ENCODE measurements at regions not wholly inside any gene's neighbourhood (a gene's known extent, or its start where the extent isn't known, plus 50 kb on each side); places are given as distances from the start of the nearest gene placed in this dataset.
A peak's percentile ranks its signal among the peaks of the same experiment; 100 is the strongest.
"Not testable (repeated sequence)": the region's sequence is repeated elsewhere in the genome, so short reads cannot be mapped to it uniquely, and the experiment has no call there.

DNA sequence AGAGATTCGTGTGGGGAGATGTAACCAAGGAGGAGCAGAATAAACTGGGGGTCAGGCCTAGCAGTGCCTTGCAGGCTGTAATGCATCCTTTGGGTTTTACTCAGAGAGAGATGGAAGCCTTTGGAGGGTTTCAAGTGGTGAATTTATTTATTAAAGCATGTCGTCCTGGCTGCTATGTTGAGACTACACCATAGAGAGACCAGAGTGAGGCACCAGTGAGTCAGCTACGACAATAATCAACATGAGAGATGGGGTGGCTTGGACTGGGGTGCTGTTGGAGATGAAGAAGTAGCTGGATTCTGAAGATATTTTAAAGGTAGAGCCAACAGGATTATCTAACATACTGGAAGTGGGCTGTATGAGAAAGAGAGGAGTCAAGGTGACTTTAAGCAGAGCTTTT, 335.3 kb upstream of the ARHGEF26 start:
- POLR2A ChIA-PET = no interaction called here
- intact Hi-C loops (cut with micrococcal nuclease; ENCODE audit: unreplicated experiment) = loop anchor here (2.0 kb wide), 1 partner anchor 141 kb away; no protein-coding TSS in a partner anchor
- BruUV-seq (replicated peaks) = no TSS peak
- CTCF ChIA-PET = no interaction called here
- no peak for DNase-seq
- Histone ChIP-seq H3K4me1 (no peaks in the 10 kb centered on the region), H3K9me3 (no peaks in the 10 kb centered on the region), H3K27me3 (replicated peaks; ENCODE audit: control insufficient read depth, insufficient read depth, low read length) (no peaks in the 10 kb centered on the region), H3K36me3 (ENCODE audit: control insufficient read depth, insufficient read depth, low read length) (no peaks in the 10 kb centered on the region), H3K4me3 (ENCODE audit: low read depth, low read length) (no peak overlapping the region)
- Mint-ChIP-seq H3K4me1 (ENCODE audit: low read depth, unreplicated experiment) (no peaks in the 10 kb centered on the region), H3K9me3 (ENCODE audit: unreplicated experiment) (peaks cover 3% of the 10 kb centered on the region), H3K27me3 (ENCODE audit: insufficient read depth, unreplicated experiment) (peaks cover 3% of the 10 kb centered on the region), H3K4me3 (ENCODE audit: unreplicated experiment) (no peak overlapping the region), H3K27ac (ENCODE audit: unreplicated experiment) (no peak overlapping the region), H3K36me3 (ENCODE audit: insufficient read depth, unreplicated experiment) (no peaks in the 10 kb centered on the region)
- TF ChIP-seq, protein P1, sequence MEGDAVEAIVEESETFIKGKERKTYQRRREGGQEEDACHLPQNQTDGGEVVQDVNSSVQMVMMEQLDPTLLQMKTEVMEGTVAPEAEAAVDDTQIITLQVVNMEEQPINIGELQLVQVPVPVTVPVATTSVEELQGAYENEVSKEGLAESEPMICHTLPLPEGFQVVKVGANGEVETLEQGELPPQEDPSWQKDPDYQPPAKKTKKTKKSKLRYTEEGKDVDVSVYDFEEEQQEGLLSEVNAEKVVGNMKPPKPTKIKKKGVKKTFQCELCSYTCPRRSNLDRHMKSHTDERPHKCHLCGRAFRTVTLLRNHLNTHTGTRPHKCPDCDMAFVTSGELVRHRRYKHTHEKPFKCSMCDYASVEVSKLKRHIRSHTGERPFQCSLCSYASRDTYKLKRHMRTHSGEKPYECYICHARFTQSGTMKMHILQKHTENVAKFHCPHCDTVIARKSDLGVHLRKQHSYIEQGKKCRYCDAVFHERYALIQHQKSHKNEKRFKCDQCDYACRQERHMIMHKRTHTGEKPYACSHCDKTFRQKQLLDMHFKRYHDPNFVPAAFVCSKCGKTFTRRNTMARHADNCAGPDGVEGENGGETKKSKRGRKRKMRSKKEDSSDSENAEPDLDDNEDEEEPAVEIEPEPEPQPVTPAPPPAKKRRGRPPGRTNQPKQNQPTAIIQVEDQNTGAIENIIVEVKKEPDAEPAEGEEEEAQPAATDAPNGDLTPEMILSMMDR (IDR thresholded peaks at IDR 0.05; ENCODE audit: insufficient read depth in 1 of 2, low read depth in 1 of 2, low read length in 1 of 2, severe bottlenecking in 1 of 2, unreplicated experiment in 1 of 2) = peak in 1 of 2 experiments; percentile 2

DNA sequence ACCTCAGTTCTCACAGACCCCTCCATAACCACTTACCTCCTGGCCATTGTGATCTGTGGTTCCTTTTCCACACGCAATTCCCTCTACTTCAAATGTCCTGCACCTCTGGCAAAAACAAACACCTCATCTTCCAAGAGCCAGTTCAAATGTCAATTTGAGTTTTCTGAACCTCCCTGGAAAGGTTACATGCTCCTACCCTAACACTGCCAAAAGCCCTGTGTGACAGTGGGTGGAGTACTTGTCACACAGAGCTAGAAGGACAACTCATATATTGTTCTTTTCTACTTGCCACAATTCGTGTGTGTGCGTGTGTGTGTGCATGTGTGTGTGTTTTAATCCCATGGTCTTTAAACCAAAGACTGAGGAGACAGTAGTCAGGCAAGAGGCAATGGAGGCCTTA, 331.8 kb upstream of the ARHGEF26 start:
- TF ChIP-seq, protein P1 (IDR thresholded peaks at IDR 0.05; ENCODE audit: insufficient read depth in 1 of 2, low read depth in 1 of 2, low read length in 1 of 2, severe bottlenecking in 1 of 2, unreplicated experiment in 1 of 2) = no peak
- Histone ChIP-seq H3K4me1 (no peaks in the 10 kb centered on the region), H3K27me3 (replicated peaks; ENCODE audit: control insufficient read depth, insufficient read depth, low read length) (no peaks in the 10 kb centered on the region), H3K36me3 (ENCODE audit: control insufficient read depth, insufficient read depth, low read length) (no peaks in the 10 kb centered on the region), H3K9me3 (no peaks in the 10 kb centered on the region), H3K4me3 (ENCODE audit: low read depth, low read length) (no peak overlapping the region)
- POLR2A ChIA-PET = no interaction called here
- DNase-seq = no peak
- Mint-ChIP-seq H3K27me3 (ENCODE audit: insufficient read depth, unreplicated experiment) (no peaks in the 10 kb centered on the region), H3K4me3 (ENCODE audit: unreplicated experiment) (no peak overlapping the region), H3K27ac (ENCODE audit: unreplicated experiment) (no peak overlapping the region), H3K9me3 (ENCODE audit: unreplicated experiment) (peaks cover 10% of the 10 kb centered on the region), H3K36me3 (ENCODE audit: insufficient read depth, unreplicated experiment) (no peaks in the 10 kb centered on the region), H3K4me1 (ENCODE audit: low read depth, unreplicated experiment) (no peaks in the 10 kb centered on the region)
- no TSS peak for BruUV-seq (replicated peaks)
- CTCF ChIA-PET = interaction anchor here (1.4 kb wide), 1 partner anchor 21 kb away, joined by 3 read pairs; no protein-coding TSS in a partner anchor
- intact Hi-C loops (cut with micrococcal nuclease; ENCODE audit: unreplicated experiment) = no loop called here

DNA sequence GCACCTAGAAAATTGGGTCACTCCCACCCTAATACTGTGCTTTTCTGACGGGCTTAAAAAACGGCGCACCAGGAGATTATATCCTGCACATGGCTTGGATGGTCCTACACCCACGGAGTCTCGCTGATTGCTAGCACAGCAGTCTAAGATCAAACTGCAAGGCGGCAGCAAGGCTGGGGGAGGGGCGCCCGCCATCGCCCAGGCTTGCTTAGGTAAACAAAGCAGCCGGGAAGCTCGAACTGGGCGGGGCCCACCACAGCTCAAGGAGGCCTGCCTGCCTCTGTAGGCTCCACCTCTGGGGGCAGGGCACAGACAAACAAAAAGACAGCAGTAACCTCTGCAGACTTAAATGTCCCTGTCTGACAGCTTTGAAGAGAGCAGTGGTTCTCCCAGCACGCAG, 324.1 kb upstream of the ARHGEF26 start:
- H3K27ac Mint-ChIP-seq (ENCODE audit: unreplicated experiment); H3K27me3 Mint-ChIP-seq (ENCODE audit: insufficient read depth, unreplicated experiment); POLR2A ChIA-PET; H3K4me1 ChIP-seq; H3K9me3 ChIP-seq; intact Hi-C loops (cut with micrococcal nuclease; ENCODE audit: unreplicated experiment); H3K4me1 Mint-ChIP-seq (ENCODE audit: low read depth, unreplicated experiment); H3K4me3 ChIP-seq (ENCODE audit: low read depth, low read length); H3K36me3 ChIP-seq (ENCODE audit: control insufficient read depth, insufficient read depth, low read length); H3K4me3 Mint-ChIP-seq (ENCODE audit: unreplicated experiment); CTCF ChIA-PET; H3K27me3 ChIP-seq (replicated peaks; ENCODE audit: control insufficient read depth, insufficient read depth, low read length); BruUV-seq (replicated peaks); H3K9me3 Mint-ChIP-seq (ENCODE audit: unreplicated experiment); H3K36me3 Mint-ChIP-seq (ENCODE audit: insufficient read depth, unreplicated experiment): not testable (repeated sequence)
- DNase-seq = peak in 1 of 2 experiments; percentile 7

DNA sequence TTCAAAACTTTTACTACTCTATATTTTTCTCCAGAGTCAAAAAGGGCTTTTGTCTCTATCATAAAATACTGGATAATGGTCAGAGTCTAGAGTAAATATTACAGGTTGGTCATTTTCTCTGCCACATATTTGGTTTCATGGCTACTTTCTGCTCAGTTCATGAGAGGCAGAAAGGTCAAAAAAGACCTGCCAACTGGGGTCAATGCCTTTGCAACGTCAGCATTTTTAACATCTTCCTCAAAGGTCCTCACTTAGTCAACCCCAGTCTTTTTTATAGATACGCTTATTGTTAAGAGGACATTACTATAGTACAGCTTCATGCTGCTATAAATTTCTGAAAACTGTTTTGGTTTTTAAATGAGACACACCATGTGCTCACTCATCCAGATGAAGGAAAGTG, 312.1 kb upstream of the ARHGEF26 start:
- ChIA-PET CTCF (no interaction called here), POLR2A (no interaction called here)
- Histone ChIP-seq H3K27me3 (replicated peaks; ENCODE audit: control insufficient read depth, insufficient read depth, low read length) (no peaks in the 10 kb centered on the region), H3K9me3 (no peaks in the 10 kb centered on the region), H3K4me1 (no peaks in the 10 kb centered on the region), H3K4me3 (ENCODE audit: low read depth, low read length) (no peak overlapping the region), H3K36me3 (ENCODE audit: control insufficient read depth, insufficient read depth, low read length) (no peaks in the 10 kb centered on the region)
- Mint-ChIP-seq H3K4me1 (ENCODE audit: low read depth, unreplicated experiment) (no peaks in the 10 kb centered on the region), H3K4me3 (ENCODE audit: unreplicated experiment) (no peak overlapping the region), H3K9me3 (ENCODE audit: unreplicated experiment) (no peaks in the 10 kb centered on the region), H3K36me3 (ENCODE audit: insufficient read depth, unreplicated experiment) (no peaks in the 10 kb centered on the region), H3K27me3 (ENCODE audit: insufficient read depth, unreplicated experiment) (peaks cover 6% of the 10 kb centered on the region), H3K27ac (ENCODE audit: unreplicated experiment) (no peak overlapping the region)
- TF ChIP-seq, protein P1 (IDR thresholded peaks at IDR 0.05; ENCODE audit: insufficient read depth in 1 of 2, low read depth in 1 of 2, low read length in 1 of 2, severe bottlenecking in 1 of 2, unreplicated experiment in 1 of 2) = no peak
- intact Hi-C loops (cut with micrococcal nuclease; ENCODE audit: unreplicated experiment) = no loop called here
- DNase-seq = no peak
- BruUV-seq (replicated peaks) = no TSS peak

All from Caco-2 (cell line).